H9 (cell line): ENCODE measurements at regions not wholly inside any gene's neighbourhood (a gene's known extent, or its start where the extent isn't known, plus 50 kb on each side); places are given as distances from the start of the nearest gene placed in this dataset.

ENCODE experiments used
- DNase-seq: peaks from one replicate; pipeline ENCODE4 v3.0.0-alpha.2; 2017
- H2AFZ ChIP-seq: one replicate; pipeline ENCODE4 v1.6.1; 2013; ENCODE audit warnings: mild to moderate bottlenecking, low read length, control low read depth, moderate library complexity
- H2AK5ac ChIP-seq: 2 replicates; pipeline ENCODE4 v1.6.1; 2013; ENCODE audit warnings: low read length, control low read depth, mixed read lengths; ENCODE audit not compliant: insufficient read length
- H2BK120ac ChIP-seq: one replicate; pipeline ENCODE4 v1.6.1; 2013; ENCODE audit warnings: low read depth, mild to moderate bottlenecking, low read length, control low read depth, inconsistent platforms; ENCODE audit not compliant: poor library complexity, severe bottlenecking
- H2BK12ac ChIP-seq: 2 replicates; pipeline ENCODE4 v1.6.1; 2013; ENCODE audit warnings: low read length, control low read depth, mixed read lengths, low read depth; ENCODE audit not compliant: insufficient read length
- H2BK15ac ChIP-seq: 2 replicates; pipeline ENCODE4 v1.6.1; 2013; ENCODE audit warnings: low read depth, low read length, control low read depth
- H2BK20ac ChIP-seq: one replicate; pipeline ENCODE4 v1.6.1; 2013; ENCODE audit warnings: low read depth, mild to moderate bottlenecking, low read length, control low read depth, inconsistent platforms; ENCODE audit not compliant: poor library complexity, severe bottlenecking
- H2BK5ac ChIP-seq: 2 replicates; pipeline ENCODE4 v1.6.1; 2013; ENCODE audit warnings: low read length, control low read depth, mixed read lengths; ENCODE audit not compliant: insufficient read length
- H3K14ac ChIP-seq: 2 replicates; pipeline ENCODE4 v1.6.1; 2013; ENCODE audit warnings: low read length, control low read depth; ENCODE audit not compliant: insufficient read depth
- H3K18ac ChIP-seq: 2 replicates; pipeline ENCODE4 v1.6.1; 2013; ENCODE audit warnings: low read depth, mild to moderate bottlenecking, mixed read lengths, low read length, control low read depth; ENCODE audit not compliant: insufficient read length
- H3K23ac ChIP-seq: 2 replicates; pipeline ENCODE4 v1.6.1; 2013; ENCODE audit warnings: low read length, control low read depth, mixed read lengths, low read depth; ENCODE audit not compliant: insufficient read length
- H3K23me2 ChIP-seq: 2 replicates; pipeline ENCODE4 v1.6.1; 2013; ENCODE audit warnings: low read depth, mild to moderate bottlenecking, mixed read lengths, low read length, control low read depth; ENCODE audit not compliant: insufficient read length, poor library complexity, severe bottlenecking
- H3K27ac ChIP-seq: 2 replicates; pipeline ENCODE4 v1.5.1; 2013; ENCODE audit warnings: low read length, control low read depth, mixed read lengths, low read depth; ENCODE audit not compliant: insufficient read length
- H3K27me3 ChIP-seq: 2 replicates; pipeline ENCODE4 v1.6.1; 2013; ENCODE audit warnings: low read length, control low read depth, inconsistent platforms; ENCODE audit not compliant: insufficient read depth
- H3K4ac ChIP-seq: 2 replicates; pipeline ENCODE4 v1.6.1; 2013; ENCODE audit warnings: low read depth, mild to moderate bottlenecking, control low read depth, inconsistent platforms, low read length, moderate library complexity
- H3K4me1 ChIP-seq: 2 replicates; pipeline ENCODE4 v1.6.1; 2013; ENCODE audit warnings: low read length, control low read depth, inconsistent platforms; ENCODE audit not compliant: insufficient read depth
- H3K4me2 ChIP-seq: 2 replicates; pipeline ENCODE4 v1.6.1; 2013; ENCODE audit warnings: low read length, control low read depth, mixed read lengths; ENCODE audit not compliant: insufficient read length, insufficient read depth
- H3K56ac ChIP-seq: 2 replicates; pipeline ENCODE4 v1.6.1; 2013; ENCODE audit warnings: low read depth, mild to moderate bottlenecking, mixed read lengths, low read length, control low read depth; ENCODE audit not compliant: insufficient read length
- H3K79me1 ChIP-seq: 2 replicates; pipeline ENCODE4 v1.6.1; 2013; ENCODE audit warnings: low read depth, mild to moderate bottlenecking, moderate library complexity, low read length, control low read depth, inconsistent platforms; ENCODE audit not compliant: insufficient read depth, poor library complexity, severe bottlenecking
- H3K79me2 ChIP-seq: 2 replicates; pipeline ENCODE4 v1.6.1; 2013; ENCODE audit warnings: low read length, control low read depth, inconsistent platforms; ENCODE audit not compliant: insufficient read depth
- H3K9ac ChIP-seq: 2 replicates; pipeline ENCODE4 v1.6.1; 2013; ENCODE audit warnings: low read length, control low read depth, mixed read lengths; ENCODE audit not compliant: insufficient read length; ENCODE audit errors: extremely low read depth
- H3K9me3 ChIP-seq: one replicate; pipeline ENCODE4 v1.6.1; 2013; ENCODE audit warnings: low read depth, low read length, inconsistent platforms; ENCODE audit not compliant: control insufficient read depth
- H3T11ph ChIP-seq: one replicate; pipeline ENCODE4 v1.6.1; 2013; ENCODE audit warnings: mild to moderate bottlenecking, low read length, control low read depth, inconsistent platforms
- H4K20me1 ChIP-seq: one replicate; pipeline ENCODE4 v1.6.1; 2013; ENCODE audit not compliant: control insufficient read depth, insufficient read length, insufficient read depth
- H4K5ac ChIP-seq: 2 replicates; pipeline ENCODE4 v1.6.1; 2013; ENCODE audit warnings: low read depth, mild to moderate bottlenecking, mixed read lengths, low read length, control low read depth; ENCODE audit not compliant: insufficient read length
- H4K8ac ChIP-seq: replicated peaks from 2 replicates; pipeline ENCODE4 v1.6.1; 2013; ENCODE audit warnings: low read length, control low read depth, mixed read lengths, low read depth; ENCODE audit not compliant: insufficient read length
- H4K91ac ChIP-seq: 2 replicates; pipeline ENCODE4 v1.6.1; 2013; ENCODE audit warnings: low read depth, mild to moderate bottlenecking, moderate library complexity, mixed read lengths, low read length, control low read depth; ENCODE audit not compliant: insufficient read length
- H3K27ac Mint-ChIP-seq, 3 experiments: 2 replicates in 2 of 3; 3 replicates in 1 of 3; pipeline ENCODE4 v1.8.0; 2020 to 2021; ENCODE audit warnings: mixed read lengths in 3 of 3, mild to moderate bottlenecking in 1 of 3, moderate library complexity in 1 of 3
- H3K27me3 Mint-ChIP-seq: 2 replicates; pipeline ENCODE4 v1.8.0; 2021; ENCODE audit warnings: low read depth, mild to moderate bottlenecking, moderate library complexity, mixed read lengths
- H3K36me3 Mint-ChIP-seq, 3 experiments: 2 replicates in 2 of 3; 3 replicates in 1 of 3; pipeline ENCODE4 v1.8.0; 2020 to 2021; ENCODE audit warnings: low read depth in 3 of 3, mixed read lengths in 3 of 3; ENCODE audit not compliant: insufficient read depth in 1 of 3
- H3K4me1 Mint-ChIP-seq, 2 experiments: 2 replicates each; pipeline ENCODE4 v1.8.0; 2020; ENCODE audit warnings: mixed read lengths in 2 of 2
- H3K4me3 Mint-ChIP-seq, 2 experiments: 2 replicates in 1 of 2; 3 replicates in 1 of 2; pipeline ENCODE4 v1.8.0; 2020 to 2021; ENCODE audit warnings: mild to moderate bottlenecking in 2 of 2, mixed read lengths in 2 of 2, moderate library complexity in 1 of 2
- H3K9me3 Mint-ChIP-seq, 2 experiments: 2 replicates in 1 of 2; 3 replicates in 1 of 2; pipeline ENCODE4 v1.8.0; 2020; ENCODE audit warnings: mild to moderate bottlenecking in 2 of 2, mixed read lengths in 2 of 2, moderate library complexity in 1 of 2
- WGBS: extraction: QIAGEN DNeasy Blood & Tissue Kit; methylation state at CpG from one replicate; pipeline ENCODE4 v1.1.7; 2013; ENCODE audit warnings: missing lambda C conversion rate, low lambda C conversion rate, mixed read lengths; ENCODE audit not compliant: insufficient read length; ENCODE audit errors: extremely low coverage; 5-methylcytosine and 5-hydroxymethylcytosine counted together
- TF ChIP-seq, protein P1 (sequence below): fragments of 200-600 bp; sonication (generic); conservative IDR thresholded peaks from 3 replicates; pipeline ENCODE4 v1.8.0; 2021; ENCODE audit warnings: antibody characterized with exemption, mild to moderate bottlenecking

DNA sequence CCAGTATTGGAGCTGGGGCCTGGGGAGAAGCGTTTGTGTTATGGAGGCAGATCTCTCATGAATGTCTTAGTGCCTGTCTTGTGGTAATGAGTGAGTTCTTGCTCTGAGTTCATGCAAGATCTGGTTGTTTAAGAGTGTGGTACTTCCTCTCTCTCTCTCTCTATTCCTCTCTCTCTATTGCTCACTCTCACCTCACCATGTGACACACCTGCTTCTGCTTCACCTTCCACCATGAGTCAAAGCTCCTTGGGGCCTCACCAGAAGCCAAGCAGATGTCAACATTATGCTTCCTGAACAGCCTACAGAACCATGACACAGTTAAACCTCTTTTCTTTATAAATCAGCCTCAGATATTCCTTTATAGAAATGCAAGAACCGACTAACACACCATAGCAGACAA, 242.7 kb upstream of the ADRA1B start:
- Histone ChIP-seq H2BK120ac (no peak overlapping the region), H3K27ac (no peak overlapping the region), H2BK15ac (no peak overlapping the region), H3K79me1 (no peaks in the 10 kb centered on the region), H2AK5ac (no peak overlapping the region), H2AFZ (no peak overlapping the region), H3T11ph (no peak overlapping the region), H3K9me3 (no peaks in the 10 kb centered on the region), H3K18ac (no peak overlapping the region), H3K14ac (no peak overlapping the region), H3K79me2 (no peaks in the 10 kb centered on the region), H3K23ac (no peak overlapping the region), H3K4me2 (no peak overlapping the region), H2BK20ac (no peak overlapping the region), H3K56ac (no peak overlapping the region), H2BK5ac (no peak overlapping the region), H3K27me3 (no peaks in the 10 kb centered on the region), H4K8ac (no peak overlapping the region), H3K4me1 (no peaks in the 10 kb centered on the region), H4K5ac (no peak overlapping the region), H3K23me2 (no peaks in the 10 kb centered on the region), H3K4ac (no peak overlapping the region), H2BK12ac (no peak overlapping the region), H3K9ac (no peak overlapping the region), H4K91ac (no peak overlapping the region), H4K20me1 (no peaks in the 10 kb centered on the region)
- H3K27ac Mint-ChIP-seq, result no peak overlapping the region
- H3K4me3 Mint-ChIP-seq, result no peak overlapping the region
- DNase-seq, result no peak
- H3K27me3 Mint-ChIP-seq, result no peaks in the 10 kb centered on the region; the same call in 1 of the 2 replicates
- WGBS, result no CpG with 5 or more reads among the region's 2 CpGs
- peaks cover 0 to 6% of the 10 kb centered on the region in 2 experiments; a peak in 4 of 5 replicates for H3K9me3 Mint-ChIP-seq
- TF ChIP-seq, protein P1, sequence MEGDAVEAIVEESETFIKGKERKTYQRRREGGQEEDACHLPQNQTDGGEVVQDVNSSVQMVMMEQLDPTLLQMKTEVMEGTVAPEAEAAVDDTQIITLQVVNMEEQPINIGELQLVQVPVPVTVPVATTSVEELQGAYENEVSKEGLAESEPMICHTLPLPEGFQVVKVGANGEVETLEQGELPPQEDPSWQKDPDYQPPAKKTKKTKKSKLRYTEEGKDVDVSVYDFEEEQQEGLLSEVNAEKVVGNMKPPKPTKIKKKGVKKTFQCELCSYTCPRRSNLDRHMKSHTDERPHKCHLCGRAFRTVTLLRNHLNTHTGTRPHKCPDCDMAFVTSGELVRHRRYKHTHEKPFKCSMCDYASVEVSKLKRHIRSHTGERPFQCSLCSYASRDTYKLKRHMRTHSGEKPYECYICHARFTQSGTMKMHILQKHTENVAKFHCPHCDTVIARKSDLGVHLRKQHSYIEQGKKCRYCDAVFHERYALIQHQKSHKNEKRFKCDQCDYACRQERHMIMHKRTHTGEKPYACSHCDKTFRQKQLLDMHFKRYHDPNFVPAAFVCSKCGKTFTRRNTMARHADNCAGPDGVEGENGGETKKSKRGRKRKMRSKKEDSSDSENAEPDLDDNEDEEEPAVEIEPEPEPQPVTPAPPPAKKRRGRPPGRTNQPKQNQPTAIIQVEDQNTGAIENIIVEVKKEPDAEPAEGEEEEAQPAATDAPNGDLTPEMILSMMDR, result no peak
- no peaks in the 10 kb centered on the region for H3K4me1 Mint-ChIP-seq
- no peaks in the 10 kb centered on the region; a peak in 2 of 7 replicates for H3K36me3 Mint-ChIP-seq
